GM23248 (cell line): ENCODE measurements at regions not wholly inside any gene's neighbourhood (a gene's known extent, or its start where the extent isn't known, plus 50 kb on each side); places are given as distances from the start of the nearest gene placed in this dataset.

Source experiments
- EZH2 ChIP-seq: fragments of 200-600 bp; sonication (generic); IDR thresholded peaks from 2 replicates; pipeline ENCODE4 v1.6.1; 2018; ENCODE audit warnings: antibody characterized with exemption, mild to moderate bottlenecking; ENCODE audit not compliant: insufficient read depth, poor library complexity, severe bottlenecking
- EZH2phosphoT487 ChIP-seq: fragments of 200-600 bp; sonication (generic); IDR thresholded peaks from 2 replicates; pipeline ENCODE4 v1.6.1; 2018; ENCODE audit warnings: antibody characterized with exemption, moderate library complexity, mild to moderate bottlenecking, low read depth; ENCODE audit not compliant: insufficient read depth

- TF ChIP-seq EZH2phosphoT487 (no peak), EZH2 (no peak)
These were observed 373.7 kb downstream of the TLE4 start for GRCh38 chr9:79945495-79945894.
